ENCODE measurements at regions not wholly inside any gene's neighbourhood (a gene's known extent, or its start where the extent isn't known, plus 50 kb on each side); places are given as distances from the start of the nearest gene placed in this dataset.

- DNase-seq (ENCODE audit: insufficient read length, low spot score) (no peak), FAIRE-seq (no peak)
These were observed 179.4 kb downstream of the MYCN start for GRCh38 chr2:16119741-16120140.

- no peak for FAIRE-seq
- DNase-seq (ENCODE audit: insufficient read length, low spot score) = no peak
These were observed 178.6 kb downstream of the MYCN start for GRCh38 chr2:16118611-16119590.

GRCh38 chr2:16117791-16118610, 177.7 kb downstream of the MYCN start:
- no peak for FAIRE-seq
- DNase-seq (ENCODE audit: insufficient read length, low spot score) = no peak

- DNase-seq (ENCODE audit: insufficient read length, low spot score) = no peak
- no peak for FAIRE-seq
These were observed 176.8 kb downstream of the MYCN start for GRCh38 chr2:16117021-16117700.

- DNase-seq (ENCODE audit: insufficient read length, low spot score) = no peak
- no peak for FAIRE-seq
These were observed 175.8 kb downstream of the MYCN start for GRCh38 chr2:16115881-16116830.

GRCh38 chr2:16115291-16115690, 174.9 kb downstream of the MYCN start:
- FAIRE-seq (no peak), DNase-seq (ENCODE audit: insufficient read length, low spot score) (no peak)

- FAIRE-seq (no peak), DNase-seq (ENCODE audit: insufficient read length, low spot score) (no peak)
These were observed 174.5 kb downstream of the MYCN start for GRCh38 chr2:16114836-16115235.

GRCh38 chr2:16114070-16114469, 173.7 kb downstream of the MYCN start:
- no peak for DNase-seq (ENCODE audit: insufficient read length, low spot score)
- no peak for FAIRE-seq

- FAIRE-seq (peak; percentile 97), DNase-seq (ENCODE audit: insufficient read length, low spot score) (no peak)
These were observed 173.2 kb downstream of the MYCN start for GRCh38 chr2:16113568-16113967.

- DNase-seq (ENCODE audit: insufficient read length, low spot score) (no peak), FAIRE-seq (no peak)
These were observed 172.7 kb downstream of the MYCN start for GRCh38 chr2:16112972-16113560.

GRCh38 chr2:16112251-16112971, 172.1 kb downstream of the MYCN start:
- FAIRE-seq (peak; percentile 58), DNase-seq (ENCODE audit: insufficient read length, low spot score) (no peak)

- no peak for DNase-seq (ENCODE audit: insufficient read length, low spot score)
- no peak for FAIRE-seq
These were observed 171.5 kb downstream of the MYCN start for GRCh38 chr2:16111838-16112210.

- no peak for FAIRE-seq
These were observed 169.5 kb downstream of the MYCN start for GRCh38 chr2:16109821-16110310.

GRCh38 chr2:16109368-16109820, 169.0 kb downstream of the MYCN start:
- no peak for FAIRE-seq
- no peak for DNase-seq (ENCODE audit: insufficient read length, low spot score)

More at GRCh38 chr2:16109821-16110310, 169.5 kb downstream of the MYCN start:
- DNase-seq (ENCODE audit: insufficient read length, low spot score) = no peak

- DNase-seq (ENCODE audit: insufficient read length, low spot score) = no peak
- no peak for FAIRE-seq
These were observed 166.9 kb downstream of the MYCN start for GRCh38 chr2:16107246-16107645.

- FAIRE-seq (no peak), DNase-seq (ENCODE audit: insufficient read length, low spot score) (no peak)
These were observed 166.3 kb downstream of the MYCN start for GRCh38 chr2:16106619-16107018.

- FAIRE-seq (no peak), DNase-seq (ENCODE audit: insufficient read length, low spot score) (no peak)
These were observed 165.4 kb downstream of the MYCN start for GRCh38 chr2:16105669-16106281.

Data from HTR-8/SVneo (cell line).